Mucosa of rectum (tissue), 2 donors: ENCODE measurements at regions not wholly inside any gene's neighbourhood (a gene's known extent, or its start where the extent isn't known, plus 50 kb on each side); places are given as distances from the start of the nearest gene placed in this dataset.

Experiments used
- H3K27ac ChIP-seq, 2 donors: one replicate each; pipeline ENCODE4 v1.7.0; 2013; ENCODE audit warnings: inconsistent platforms in 2 of 2, low read depth in 2 of 2, low read length in 2 of 2
- H3K27me3 ChIP-seq, 2 donors: one replicate each; pipeline ENCODE4 v1.7.0; 2013; ENCODE audit warnings: low read length in 2 of 2; ENCODE audit not compliant: control insufficient read depth in 2 of 2, insufficient read depth in 2 of 2
- H3K36me3 ChIP-seq, 2 donors: one replicate each; pipeline ENCODE4 v1.7.0; 2013; ENCODE audit warnings: low read length in 2 of 2; ENCODE audit not compliant: control insufficient read depth in 2 of 2, insufficient read depth in 2 of 2
- H3K4me1 ChIP-seq, 2 donors: one replicate each; pipeline ENCODE4 v1.7.0; 2013; ENCODE audit warnings: low read length in 2 of 2, mild to moderate bottlenecking in 1 of 2; ENCODE audit not compliant: control insufficient read depth in 2 of 2, insufficient read depth in 2 of 2
- H3K4me3 ChIP-seq, 2 donors: one replicate each; pipeline ENCODE4 v1.7.0; 2013; ENCODE audit warnings: low read length in 2 of 2
- H3K9ac ChIP-seq, 2 donors: one replicate each; pipeline ENCODE4 v1.7.0; 2013; ENCODE audit warnings: low read length in 2 of 2, low read depth in 1 of 2, mild to moderate bottlenecking in 1 of 2
- H3K9me3 ChIP-seq, 2 donors: one replicate each; pipeline ENCODE4 v1.7.0; 2013; ENCODE audit warnings: low read length in 2 of 2; ENCODE audit not compliant: control insufficient read depth in 2 of 2
- donor health status: healthy.
- donor health status: Normal muscosa, but diverticular disease.

DNA sequence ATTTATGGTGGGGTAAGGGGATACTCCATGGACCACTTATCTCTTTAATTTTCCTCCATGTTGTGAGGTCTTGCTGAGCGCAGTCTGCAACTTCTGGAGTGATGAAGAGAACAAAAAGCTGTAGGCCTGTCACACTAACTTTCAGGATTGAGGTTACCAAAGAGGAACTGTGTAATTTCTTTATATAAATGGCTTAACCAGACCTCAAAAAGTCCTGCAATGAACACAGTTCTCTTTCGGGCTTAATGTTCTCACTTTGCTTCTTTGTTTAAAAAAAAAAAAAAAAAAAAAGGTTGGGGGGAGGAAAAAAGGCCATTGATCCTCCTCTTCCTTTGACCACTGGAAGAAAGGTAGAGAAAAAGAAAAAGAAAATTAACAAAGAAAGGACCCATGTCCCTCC, 86.8 kb upstream of the SOX9 start:
- Histone ChIP-seq H3K9ac (no peak overlapping the region), H3K27ac (no peak overlapping the region), H3K4me3 (no peak overlapping the region), H3K9me3 (no peaks in the 10 kb centered on the region), H3K36me3 (no peaks in the 10 kb centered on the region), H3K4me1 (peaks cover 0 to 4% of the 10 kb centered on the region in 2 donors), H3K27me3 (no peaks in the 10 kb centered on the region)

DNA sequence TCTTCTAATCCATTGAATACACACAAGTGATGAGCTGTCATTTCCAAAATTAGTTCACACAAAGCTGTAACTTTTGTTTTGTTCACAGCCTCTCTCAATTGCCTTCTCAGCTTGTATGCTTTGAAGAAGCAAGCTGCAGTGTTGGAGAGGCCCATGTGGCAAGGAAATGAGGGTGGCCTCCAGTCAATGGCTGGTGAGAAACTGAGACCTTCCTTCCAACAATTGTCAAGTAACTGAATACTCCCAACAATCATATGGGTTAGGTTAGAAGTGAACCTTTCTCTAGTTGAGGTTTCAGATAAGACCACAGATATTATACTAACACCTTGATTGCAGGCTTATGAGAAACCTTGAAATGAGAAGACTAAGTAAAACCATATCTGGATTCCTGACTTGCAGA, 82.4 kb upstream of the SOX9 start:
- no peaks in the 10 kb centered on the region for H3K36me3 ChIP-seq
- no peak overlapping the region for H3K4me3 ChIP-seq
- no peaks in the 10 kb centered on the region for H3K9me3 ChIP-seq
- H3K9ac ChIP-seq, result no peak overlapping the region
- no peaks in the 10 kb centered on the region for H3K27me3 ChIP-seq
- no peak overlapping the region for H3K27ac ChIP-seq
- H3K4me1 ChIP-seq, result no peaks in the 10 kb centered on the region

DNA sequence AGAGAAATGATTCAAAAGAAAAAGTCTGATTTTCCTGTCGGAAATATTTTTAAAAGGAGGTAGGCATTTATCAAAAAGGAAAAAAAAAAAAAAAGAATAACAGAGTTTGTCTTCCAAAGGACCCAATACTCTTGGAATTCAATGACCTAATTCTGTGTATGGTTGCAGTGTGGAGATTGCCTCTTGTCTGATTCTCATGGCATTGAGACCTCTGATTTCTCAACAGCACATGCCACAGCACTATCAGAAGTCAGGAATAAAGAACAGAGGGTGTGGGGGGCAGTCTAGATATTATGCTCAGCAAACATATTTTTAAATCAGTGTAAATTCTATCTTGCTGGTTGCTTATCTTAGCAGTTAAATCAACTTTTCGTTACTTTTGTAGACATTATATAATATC, 81.3 kb upstream of the SOX9 start:
- Histone ChIP-seq H3K4me1 (no peaks in the 10 kb centered on the region), H3K4me3 (no peak overlapping the region), H3K27ac (no peak overlapping the region), H3K27me3 (no peaks in the 10 kb centered on the region), H3K36me3 (no peaks in the 10 kb centered on the region), H3K9ac (no peak overlapping the region), H3K9me3 (no peaks in the 10 kb centered on the region)

DNA sequence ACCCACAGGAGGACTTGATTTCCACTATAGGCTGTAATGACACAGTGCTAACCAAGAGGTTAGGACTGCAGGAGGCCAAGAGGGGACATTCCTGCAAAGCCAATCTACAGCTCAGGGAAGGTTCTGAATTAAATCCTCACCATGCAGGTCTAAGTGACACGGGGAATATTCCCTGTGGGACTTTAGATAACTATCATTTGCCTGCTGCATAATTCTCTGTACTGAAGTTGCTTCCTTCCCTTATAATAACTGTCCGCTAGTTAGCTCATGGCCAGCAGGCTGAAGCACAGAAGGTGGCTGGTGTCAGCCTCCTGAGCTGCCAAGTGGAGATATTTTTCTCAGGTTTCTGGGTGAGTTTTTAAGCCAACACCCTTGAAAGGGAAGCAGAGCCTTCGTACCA, 74.6 kb upstream of the SOX9 start:
- Histone ChIP-seq H3K9me3 (no peaks in the 10 kb centered on the region), H3K27ac (no peak overlapping the region), H3K9ac (no peak overlapping the region), H3K36me3 (no peaks in the 10 kb centered on the region), H3K4me3 (no peak overlapping the region), H3K27me3 (no peaks in the 10 kb centered on the region), H3K4me1 (no peaks in the 10 kb centered on the region)

DNA sequence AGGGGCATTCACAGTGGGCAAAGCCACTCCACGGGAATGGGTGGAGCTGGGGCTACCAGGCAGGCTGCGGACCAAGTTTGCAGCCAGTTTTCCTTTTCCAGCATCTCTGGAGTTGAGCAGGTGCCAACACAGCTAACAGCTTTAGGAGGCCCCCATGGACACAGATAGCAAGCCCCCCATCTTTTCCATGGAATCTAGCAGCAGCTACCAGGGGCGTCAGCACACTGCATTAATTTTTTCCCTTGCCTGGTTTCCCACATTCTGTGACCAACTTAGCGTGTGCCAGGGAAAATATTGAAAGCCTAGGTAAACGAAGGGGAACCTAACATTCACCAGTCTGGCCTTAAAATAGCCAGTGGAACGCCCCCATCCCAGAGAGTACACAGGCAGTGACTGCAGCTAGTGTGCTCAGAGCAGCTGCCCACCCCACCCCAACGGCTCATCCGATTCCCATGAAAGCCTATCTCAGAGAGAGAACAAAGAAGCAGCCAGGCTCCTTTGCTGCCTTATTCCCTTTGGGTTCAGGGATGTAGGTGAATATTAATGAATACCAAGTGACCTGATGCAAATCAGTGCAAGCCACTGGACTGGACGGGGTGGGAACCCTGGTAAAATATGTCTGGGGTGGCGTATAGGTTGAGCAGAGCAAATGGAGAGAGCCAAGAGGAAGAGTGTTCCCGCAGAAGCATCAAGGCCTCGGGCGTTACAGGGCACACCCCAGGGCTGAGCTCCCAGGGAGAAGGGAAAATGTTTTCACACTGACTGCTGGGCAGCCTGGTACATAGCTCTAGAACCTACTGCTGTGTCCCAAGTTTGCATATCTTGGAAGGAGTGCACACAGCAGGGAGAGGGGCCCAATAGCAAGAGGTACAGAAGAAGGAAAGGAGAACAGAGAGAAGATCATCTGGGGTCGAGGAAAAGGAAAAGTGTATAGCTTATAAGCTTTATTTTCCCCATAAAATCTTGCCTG, 73.9 kb upstream of the SOX9 start:
- Histone ChIP-seq H3K36me3 (no peaks in the 10 kb centered on the region), H3K27me3 (no peaks in the 10 kb centered on the region), H3K27ac (no peak overlapping the region), H3K4me1 (no peaks in the 10 kb centered on the region), H3K9me3 (no peaks in the 10 kb centered on the region), H3K4me3 (no peak overlapping the region), H3K9ac (no peak overlapping the region)

DNA sequence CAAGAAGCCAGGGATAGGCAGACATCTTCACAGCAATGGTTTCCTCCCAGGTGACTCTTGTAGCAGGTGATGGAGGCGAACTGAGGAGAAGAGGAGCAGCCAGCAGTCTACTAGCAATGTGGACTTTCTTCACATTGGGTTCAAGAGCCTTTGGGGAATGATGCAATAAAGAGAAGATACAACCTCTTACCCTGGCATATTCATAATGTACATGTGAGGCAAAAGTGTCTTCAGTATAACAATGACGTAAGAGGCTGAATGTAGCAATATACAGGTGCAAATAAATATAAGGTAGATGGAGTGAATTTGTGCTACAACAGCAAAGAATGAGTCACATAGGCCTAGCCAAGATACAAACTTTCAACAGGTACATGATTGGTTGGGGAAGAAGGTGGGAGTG, 70.9 kb upstream of the SOX9 start:
- Histone ChIP-seq H3K27me3 (no peaks in the 10 kb centered on the region), H3K36me3 (no peaks in the 10 kb centered on the region), H3K27ac (no peak overlapping the region), H3K9me3 (no peaks in the 10 kb centered on the region), H3K4me3 (no peak overlapping the region), H3K9ac (no peak overlapping the region), H3K4me1 (no peaks in the 10 kb centered on the region)

DNA sequence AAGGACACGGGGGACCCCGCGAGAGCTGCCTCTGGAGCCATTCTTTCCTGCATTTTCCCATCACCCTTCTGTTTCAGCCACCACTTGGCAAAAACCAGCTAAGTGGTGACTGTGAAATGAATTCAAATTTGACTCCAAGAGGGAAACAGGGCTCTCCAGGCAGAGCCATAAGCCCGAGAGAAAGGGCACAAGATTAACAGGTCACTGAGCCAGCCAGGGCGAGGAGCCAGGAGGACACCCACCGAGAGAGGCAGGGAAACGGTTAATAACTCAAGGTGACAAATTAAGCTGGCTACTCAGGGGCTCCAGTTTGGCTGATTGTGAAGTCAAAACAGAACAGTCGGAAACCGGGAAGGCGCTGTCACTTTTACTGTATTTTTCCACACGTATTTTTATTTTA, 67.8 kb upstream of the SOX9 start:
- Histone ChIP-seq H3K4me1 (no peaks in the 10 kb centered on the region), H3K9me3 (no peaks in the 10 kb centered on the region), H3K4me3 (no peak overlapping the region), H3K27me3 (no peaks in the 10 kb centered on the region), H3K27ac (no peak overlapping the region), H3K9ac (no peak overlapping the region), H3K36me3 (no peaks in the 10 kb centered on the region)

DNA sequence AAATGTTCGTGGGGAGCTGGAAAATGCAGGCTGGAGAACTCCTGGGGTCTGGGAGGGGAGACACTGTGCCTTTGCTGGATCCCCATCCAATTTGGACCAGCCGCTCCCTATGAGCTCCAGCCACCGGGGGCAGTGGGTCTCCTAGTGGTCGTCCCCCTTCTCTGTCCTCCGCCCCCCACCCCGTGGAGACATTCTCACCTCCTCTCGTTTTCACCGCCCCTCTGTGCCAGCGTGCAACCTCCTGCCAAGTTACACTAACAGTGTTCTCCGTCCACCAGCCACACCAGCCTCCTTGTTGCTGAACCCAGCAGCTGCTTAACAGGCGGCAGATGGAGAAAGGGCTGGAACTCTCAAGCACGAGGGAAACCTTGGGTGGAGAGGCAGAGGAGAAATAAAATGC, 67.4 kb upstream of the SOX9 start:
- Histone ChIP-seq H3K27ac (no peak overlapping the region), H3K9me3 (no peaks in the 10 kb centered on the region), H3K36me3 (no peaks in the 10 kb centered on the region), H3K9ac (no peak overlapping the region), H3K4me3 (no peak overlapping the region), H3K27me3 (no peaks in the 10 kb centered on the region), H3K4me1 (no peaks in the 10 kb centered on the region)

DNA sequence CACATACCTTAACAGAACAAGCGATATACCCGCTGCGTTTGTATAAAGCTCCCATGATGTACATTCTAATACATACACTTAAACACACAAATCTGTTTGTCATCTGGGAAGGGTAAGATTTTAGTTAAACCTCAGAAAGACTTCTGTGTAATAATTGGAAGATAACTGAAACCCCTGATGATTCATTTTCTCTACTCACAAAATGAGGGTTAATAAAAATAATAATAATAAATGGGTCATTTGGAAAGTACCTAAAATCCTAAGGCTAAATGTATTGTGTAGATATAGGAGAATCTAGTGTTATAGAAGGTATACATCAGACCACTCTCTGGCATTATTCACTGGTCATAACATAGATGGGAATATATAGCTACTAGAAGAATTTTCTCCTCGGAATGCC, 64.7 kb upstream of the SOX9 start:
- no peak overlapping the region for H3K9ac ChIP-seq
- no peaks in the 10 kb centered on the region for H3K4me1 ChIP-seq
- no peaks in the 10 kb centered on the region for H3K9me3 ChIP-seq
- no peaks in the 10 kb centered on the region for H3K27me3 ChIP-seq
- no peak overlapping the region for H3K4me3 ChIP-seq
- H3K27ac ChIP-seq, result no peak overlapping the region
- H3K36me3 ChIP-seq, result no peaks in the 10 kb centered on the region

DNA sequence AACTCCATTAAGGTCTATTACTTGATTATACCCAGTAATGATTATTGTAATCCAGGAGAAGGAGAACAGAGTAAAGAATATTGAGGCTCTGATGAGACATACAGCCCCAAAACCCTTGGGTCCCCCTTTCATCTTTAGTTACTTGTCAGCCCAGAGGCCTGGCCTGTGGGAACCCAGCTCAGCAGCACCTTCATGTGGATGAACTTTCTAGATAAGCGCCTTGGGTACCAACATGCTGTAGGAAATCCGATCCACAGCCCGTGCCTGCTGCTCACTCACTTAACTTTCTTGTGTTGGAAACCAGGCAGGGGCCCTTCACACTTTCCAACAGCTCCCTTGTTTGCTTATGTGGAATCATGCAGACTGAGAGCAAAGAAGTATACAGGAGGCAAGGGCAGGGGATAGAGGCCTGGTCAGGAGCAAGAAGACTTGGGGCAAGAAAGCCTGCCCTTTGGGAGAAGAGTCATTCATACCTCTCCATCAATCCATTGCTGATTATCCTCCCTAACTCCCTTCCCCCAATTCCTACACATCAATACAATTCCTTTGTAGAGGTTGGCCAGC, 64.0 kb upstream of the SOX9 start:
- no peaks in the 10 kb centered on the region for H3K9me3 ChIP-seq
- H3K4me1 ChIP-seq, result no peaks in the 10 kb centered on the region
- no peak overlapping the region for H3K9ac ChIP-seq
- no peak overlapping the region for H3K27ac ChIP-seq
- H3K36me3 ChIP-seq, result no peaks in the 10 kb centered on the region
- H3K27me3 ChIP-seq, result no peaks in the 10 kb centered on the region
- no peak overlapping the region for H3K4me3 ChIP-seq
